ENCODE measurements at regions not wholly inside any gene's neighbourhood (a gene's known extent, or its start where the extent isn't known, plus 50 kb on each side); places are given as distances from the start of the nearest gene placed in this dataset.

DNA sequence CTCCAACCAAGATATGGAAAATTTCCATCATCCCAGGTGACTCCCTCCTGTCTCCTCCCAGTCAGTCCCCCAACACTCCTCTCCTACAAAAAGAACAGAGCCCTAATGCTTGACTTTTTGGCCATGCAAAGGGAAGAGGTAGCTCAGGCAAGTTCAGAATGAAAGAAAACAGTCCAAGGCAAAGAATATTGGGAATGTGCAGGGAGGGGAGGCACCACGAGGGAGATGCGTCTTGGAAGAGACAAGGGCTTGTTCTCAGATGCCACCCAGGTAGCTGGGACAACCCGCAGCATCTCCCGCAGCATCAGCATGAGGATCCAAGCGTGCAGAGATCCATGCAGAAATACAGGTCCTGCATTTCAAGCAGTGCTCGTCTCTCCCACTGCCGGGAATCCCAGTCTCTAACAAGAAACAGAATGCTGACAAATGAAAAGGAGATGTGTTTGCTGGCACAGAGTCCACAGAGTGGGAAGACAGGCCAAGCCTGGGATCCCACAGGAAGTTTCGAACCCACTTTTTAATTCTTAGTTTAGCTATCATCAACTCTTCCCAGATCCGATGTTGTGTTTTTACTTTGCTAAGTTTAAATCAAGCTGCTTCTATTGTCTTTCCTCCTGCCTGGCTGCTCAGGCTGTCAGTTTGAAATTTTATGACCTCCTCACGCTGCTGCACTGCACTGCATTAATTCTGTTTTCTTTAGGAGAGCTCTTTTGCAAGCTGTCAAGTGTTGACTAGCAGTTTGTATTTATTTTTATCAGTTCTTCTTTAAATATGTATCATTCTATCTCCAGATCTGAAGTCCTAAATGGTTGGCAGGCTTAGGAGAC lies 86.8 kb upstream of the OSMR start:
- no peak for DNase-seq (ENCODE audit: insufficient read length, low spot score)
- TF ChIP-seq, protein P1, sequence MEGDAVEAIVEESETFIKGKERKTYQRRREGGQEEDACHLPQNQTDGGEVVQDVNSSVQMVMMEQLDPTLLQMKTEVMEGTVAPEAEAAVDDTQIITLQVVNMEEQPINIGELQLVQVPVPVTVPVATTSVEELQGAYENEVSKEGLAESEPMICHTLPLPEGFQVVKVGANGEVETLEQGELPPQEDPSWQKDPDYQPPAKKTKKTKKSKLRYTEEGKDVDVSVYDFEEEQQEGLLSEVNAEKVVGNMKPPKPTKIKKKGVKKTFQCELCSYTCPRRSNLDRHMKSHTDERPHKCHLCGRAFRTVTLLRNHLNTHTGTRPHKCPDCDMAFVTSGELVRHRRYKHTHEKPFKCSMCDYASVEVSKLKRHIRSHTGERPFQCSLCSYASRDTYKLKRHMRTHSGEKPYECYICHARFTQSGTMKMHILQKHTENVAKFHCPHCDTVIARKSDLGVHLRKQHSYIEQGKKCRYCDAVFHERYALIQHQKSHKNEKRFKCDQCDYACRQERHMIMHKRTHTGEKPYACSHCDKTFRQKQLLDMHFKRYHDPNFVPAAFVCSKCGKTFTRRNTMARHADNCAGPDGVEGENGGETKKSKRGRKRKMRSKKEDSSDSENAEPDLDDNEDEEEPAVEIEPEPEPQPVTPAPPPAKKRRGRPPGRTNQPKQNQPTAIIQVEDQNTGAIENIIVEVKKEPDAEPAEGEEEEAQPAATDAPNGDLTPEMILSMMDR (IDR thresholded peaks at IDR 0.05; ENCODE audit: insufficient read depth, missing control alignments): no peak
- no peak for FAIRE-seq

DNA sequence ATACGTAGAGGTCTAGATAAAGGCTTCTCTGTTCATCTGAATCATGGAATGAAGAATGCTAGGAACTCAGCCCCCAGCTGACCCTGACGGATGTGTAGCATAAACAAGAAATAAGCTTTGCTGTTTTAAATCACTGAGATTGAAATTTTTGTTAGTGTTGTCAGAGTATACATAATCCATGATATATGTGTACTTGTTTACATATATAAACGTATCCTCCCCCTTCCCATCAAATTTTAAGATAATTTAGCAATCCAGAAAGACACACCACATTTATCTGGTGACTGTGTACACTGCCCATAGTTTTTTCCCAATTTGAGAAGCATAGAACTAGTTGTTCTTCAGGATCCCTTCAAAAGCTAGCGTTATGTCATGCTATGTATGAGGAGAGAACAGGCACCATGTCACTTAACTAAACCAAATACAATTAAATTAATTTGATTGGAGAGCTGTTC lies 80.8 kb upstream of the OSMR start:
- no peak for DNase-seq (ENCODE audit: insufficient read length, low spot score)
- no peak for FAIRE-seq
- TF ChIP-seq, protein P1 (IDR thresholded peaks at IDR 0.05; ENCODE audit: insufficient read depth, missing control alignments): no peak

DNA sequence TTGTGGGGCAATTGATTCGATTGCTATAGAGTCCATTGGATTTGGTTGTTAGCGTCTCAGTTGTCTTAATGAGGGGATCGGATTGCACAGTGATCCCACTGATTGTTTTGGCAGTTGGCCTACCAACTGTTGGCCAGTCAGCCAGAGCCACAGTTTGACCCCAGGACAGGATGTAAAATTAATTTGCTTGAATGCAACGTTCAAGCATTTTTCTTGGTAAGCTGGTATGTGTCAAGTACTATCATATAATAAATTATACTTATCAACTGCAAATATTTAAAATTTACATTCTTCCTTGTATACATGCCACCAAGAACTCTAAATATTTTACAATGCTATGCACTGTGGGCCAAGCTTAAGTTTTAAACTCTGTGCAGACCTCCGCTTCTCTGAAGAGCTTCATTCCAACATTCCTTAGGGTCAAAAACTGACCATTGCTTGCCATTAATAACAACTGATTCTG lies 80.4 kb upstream of the OSMR start:
- FAIRE-seq: no peak
- no peak for DNase-seq (ENCODE audit: insufficient read length, low spot score)
- TF ChIP-seq, protein P1 (IDR thresholded peaks at IDR 0.05; ENCODE audit: insufficient read depth, missing control alignments): no peak

DNA sequence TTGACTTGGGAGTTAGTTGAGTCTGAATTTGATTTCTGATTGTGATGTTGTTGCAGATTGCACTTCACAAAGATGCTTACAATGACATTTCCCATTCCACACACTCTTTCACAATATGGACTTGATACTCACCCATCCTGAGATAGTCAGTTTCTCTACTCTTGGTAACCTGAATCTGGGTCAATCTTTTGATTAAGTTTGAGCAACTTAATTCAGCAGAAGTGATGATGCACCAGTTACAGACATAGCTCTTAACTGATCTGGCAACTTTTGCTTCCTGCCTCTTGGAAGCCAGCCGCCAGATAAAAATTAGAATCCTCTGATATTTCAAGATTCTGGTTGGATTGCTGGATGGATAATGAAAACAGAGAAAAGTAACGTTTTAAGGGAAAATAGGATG lies 79.7 kb upstream of the OSMR start:
- FAIRE-seq: no peak
- TF ChIP-seq, protein P1 (IDR thresholded peaks at IDR 0.05; ENCODE audit: insufficient read depth, missing control alignments): no peak
- DNase-seq (ENCODE audit: insufficient read length, low spot score): no peak

DNA sequence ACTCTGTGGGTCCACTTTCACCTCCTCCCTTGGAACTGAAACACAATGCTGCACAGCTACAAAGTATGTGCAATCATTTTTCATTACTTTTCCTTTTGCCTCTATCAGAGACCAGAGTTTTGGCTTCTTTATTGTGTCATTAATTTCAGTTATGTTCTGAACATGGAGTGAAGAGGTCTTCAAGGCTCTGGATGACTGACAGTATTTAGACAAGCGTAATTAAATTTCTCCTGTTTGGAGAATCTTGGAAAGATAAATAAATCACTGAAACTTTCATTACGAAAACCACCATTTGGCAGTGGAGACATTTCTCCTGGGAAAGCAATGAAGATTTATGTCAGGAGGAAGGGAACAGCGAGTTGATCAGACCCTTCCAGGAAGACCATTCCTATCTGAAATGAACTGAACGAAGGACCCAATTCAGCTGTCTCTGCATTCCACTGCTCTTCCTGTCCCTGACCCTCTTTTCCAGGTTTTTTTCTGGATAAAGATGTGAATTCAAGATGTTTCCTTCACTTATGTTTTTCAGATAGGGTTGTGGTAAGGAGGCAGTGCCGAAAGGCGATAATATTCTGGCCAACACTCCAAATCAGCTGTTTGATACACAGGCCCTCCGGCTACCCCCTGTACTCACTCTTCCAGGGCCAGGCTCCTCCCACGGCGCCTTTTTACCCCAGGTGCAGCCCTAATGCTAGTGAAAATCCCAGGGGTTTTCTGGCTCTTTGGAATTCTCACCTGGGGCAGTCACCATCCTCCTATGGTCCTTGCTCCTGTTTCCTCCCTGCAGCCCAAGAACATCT lies 77.2 kb upstream of the OSMR start:
- FAIRE-seq (no peak), DNase-seq (ENCODE audit: insufficient read length, low spot score) (no peak)
- TF ChIP-seq, protein P1 (IDR thresholded peaks at IDR 0.05; ENCODE audit: insufficient read depth, missing control alignments): no peak

DNA sequence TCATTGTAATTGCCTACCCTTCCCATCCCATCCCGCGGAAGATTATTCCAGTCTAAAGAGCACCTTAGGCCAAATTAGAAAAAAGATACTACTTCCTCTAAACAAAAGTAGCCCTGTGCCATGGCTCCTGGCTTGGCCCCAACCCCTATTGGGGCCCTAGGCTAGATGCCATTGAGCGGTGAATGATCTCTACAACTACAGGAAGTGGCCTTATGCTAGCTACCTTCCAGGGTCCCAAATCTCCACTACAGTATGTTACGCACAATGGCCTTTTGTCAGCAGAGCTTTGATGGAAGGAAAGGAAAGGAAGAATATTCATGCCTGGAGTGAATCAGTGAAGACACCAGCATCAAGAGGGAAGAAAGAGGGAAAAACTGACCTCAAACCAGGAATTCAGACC lies 73.3 kb upstream of the OSMR start:
- no peak for DNase-seq (ENCODE audit: insufficient read length, low spot score)
- FAIRE-seq: no peak
- TF ChIP-seq, protein P1 (IDR thresholded peaks at IDR 0.05; ENCODE audit: insufficient read depth, missing control alignments): no peak
